Liver (tissue), 8 donors: ENCODE measurements at regions not wholly inside any gene's neighbourhood (a gene's known extent, or its start where the extent isn't known, plus 50 kb on each side); places are given as distances from the start of the nearest gene placed in this dataset.

Experiments
- DNase-seq: peaks from one replicate; pipeline ENCODE4 v3.0.0-alpha.2; 2017; ENCODE audit warnings: low spot score
- H3K27ac ChIP-seq, 2 donors: one replicate each; pipeline ENCODE4 v1.7.0; 2013; ENCODE audit warnings: inconsistent platforms in 2 of 2, low read length in 2 of 2, control low read depth in 1 of 2, low read depth in 1 of 2, mild to moderate bottlenecking in 1 of 2
- H3K27me3 ChIP-seq, 4 donors: one replicate each; pipeline versions ENCODE4 v1.6.1 to v1.7.0; 2013; ENCODE audit warnings: low read length in 3 of 4, inconsistent platforms in 1 of 4, mild to moderate bottlenecking in 1 of 4, moderate library complexity in 1 of 4; ENCODE audit not compliant: control insufficient read depth in 4 of 4, insufficient read depth in 4 of 4
- H3K36me3 ChIP-seq, 4 donors: one replicate each; pipeline versions ENCODE4 v1.6.1 to v1.7.0; 2013; ENCODE audit warnings: low read length in 3 of 4, mild to moderate bottlenecking in 3 of 4, low read depth in 1 of 4, moderate library complexity in 1 of 4; ENCODE audit not compliant: control insufficient read depth in 4 of 4, insufficient read depth in 3 of 4
- H3K4me1 ChIP-seq, 4 donors: one replicate each; pipeline versions ENCODE4 v1.6.1 to v1.7.0; 2013; ENCODE audit warnings: low read length in 3 of 4, mild to moderate bottlenecking in 3 of 4, moderate library complexity in 1 of 4; ENCODE audit not compliant: control insufficient read depth in 4 of 4, insufficient read depth in 4 of 4
- H3K4me3 ChIP-seq, 3 donors: one replicate each; pipeline versions ENCODE4 v1.6.1 to v1.7.0; 2013; ENCODE audit warnings: low read length in 3 of 3, control low read depth in 1 of 3, low read depth in 1 of 3, mild to moderate bottlenecking in 1 of 3
- H3K9ac ChIP-seq, 2 donors: one replicate each; pipeline ENCODE4 v1.7.0; 2013; ENCODE audit warnings: low read length in 2 of 2, mild to moderate bottlenecking in 2 of 2, moderate library complexity in 2 of 2, control low read depth in 1 of 2, low read depth in 1 of 2
- H3K9me3 ChIP-seq, 4 donors: one replicate each; pipeline versions ENCODE4 v1.6.1 to v1.7.0; 2013; ENCODE audit warnings: low read length in 3 of 4; ENCODE audit not compliant: control insufficient read depth in 4 of 4
- CTCF ChIP-seq: fragments of 150-350 bp; IDR thresholded peaks from 2 replicates; pipeline ENCODE4 v1.5.1; 2017; ENCODE audit warnings: improper control_type of control experiment, low read depth, low read length; ENCODE audit not compliant: missing input control
- EGR1 ChIP-seq, 2 donors: IDR thresholded peaks; 2 replicates each; pipeline ENCODE4 v1.6.1; 2016 to 2018; ENCODE audit warnings: antibody characterized with exemption in 2 of 2, low read depth in 2 of 2
- FOXA1 ChIP-seq: IDR thresholded peaks from 2 replicates; pipeline ENCODE4 v1.6.1; 2016; ENCODE audit warnings: antibody characterized with exemption
- FOXA2 ChIP-seq: IDR thresholded peaks from 2 replicates; pipeline ENCODE4 v1.6.1; 2016; ENCODE audit warnings: antibody characterized with exemption
- GABPA ChIP-seq, 2 donors: IDR thresholded peaks in 1 of 2; conservative IDR thresholded peaks in 1 of 2; 2 replicates each; pipeline ENCODE4 v1.6.1; 2016; ENCODE audit warnings: antibody characterized with exemption in 2 of 2, mild to moderate bottlenecking in 1 of 2, moderate library complexity in 1 of 2
- HNF4A ChIP-seq, 2 donors: conservative IDR thresholded peaks; 2 replicates each; pipeline ENCODE4 v1.6.1; 2016; ENCODE audit warnings: antibody characterized with exemption in 2 of 2, mild to moderate bottlenecking in 2 of 2
- HNF4G ChIP-seq: IDR thresholded peaks from 2 replicates; pipeline ENCODE4 v1.6.1; 2016; ENCODE audit warnings: antibody characterized with exemption
- JUND ChIP-seq, 2 donors: IDR thresholded peaks; 2 replicates each; pipeline ENCODE4 v1.6.1; 2016; ENCODE audit warnings: antibody characterized with exemption in 2 of 2
- RAD21 ChIP-seq, 2 donors: IDR thresholded peaks; 2 replicates each; pipeline ENCODE4 v1.6.1; 2016; ENCODE audit warnings: antibody characterized with exemption in 2 of 2, mild to moderate bottlenecking in 2 of 2
- REST ChIP-seq: IDR thresholded peaks from 2 replicates; pipeline ENCODE4 v1.6.1; 2016; ENCODE audit warnings: antibody characterized with exemption, mild to moderate bottlenecking
- RXRA ChIP-seq, 2 donors: IDR thresholded peaks; 2 replicates each; pipeline ENCODE4 v1.6.1; 2017 to 2018; ENCODE audit warnings: antibody characterized with exemption in 2 of 2, mild to moderate bottlenecking in 1 of 2
- SP1 ChIP-seq: IDR thresholded peaks from 2 replicates; pipeline ENCODE4 v1.6.1; 2018; ENCODE audit warnings: antibody characterized with exemption, mild to moderate bottlenecking
- YY1 ChIP-seq: IDR thresholded peaks from 2 replicates; pipeline ENCODE4 v1.6.1; 2016; ENCODE audit warnings: antibody characterized with exemption, mild to moderate bottlenecking
- whole genome bisulfite sequencing: extraction: QIAGEN DNeasy Blood & Tissue Kit; methylation state at CpG from one replicate; pipeline ENCODE4 v1.1.7; 2013; 5-methylcytosine and 5-hydroxymethylcytosine counted together
- TF ChIP-seq, protein P1 (sequence below): IDR thresholded peaks from 2 replicates; pipeline ENCODE4 v1.6.1; 2016; ENCODE audit warnings: antibody characterized with exemption
- TF ChIP-seq, protein P2 (sequence below): IDR thresholded peaks from 2 replicates; pipeline ENCODE4 v1.6.1; 2016; ENCODE audit warnings: antibody characterized with exemption
- TF ChIP-seq, protein P3 (sequence below): IDR thresholded peaks from 2 replicates; pipeline ENCODE4 v1.6.1; 2016; ENCODE audit warnings: antibody characterized with exemption
- donor health status: healthy.
- donor health status: healthy.
- donor health status: healthy.
- donor health status: healthy.
- donor health status: healthy.

GRCh38 chr3:18179521-18179920, 245.6 kb downstream of the SATB1 start:
- TF ChIP-seq, protein P1, sequence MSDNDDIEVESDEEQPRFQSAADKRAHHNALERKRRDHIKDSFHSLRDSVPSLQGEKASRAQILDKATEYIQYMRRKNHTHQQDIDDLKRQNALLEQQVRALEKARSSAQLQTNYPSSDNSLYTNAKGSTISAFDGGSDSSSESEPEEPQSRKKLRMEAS: no peak
- no peak for TF ChIP-seq HNF4G
- no peak for TF ChIP-seq YY1
- TF ChIP-seq SP1: no peak
- no peak for TF ChIP-seq GABPA (IDR thresholded peaks at IDR 0.05 in 1 of 2, conservative IDR thresholded peaks at IDR 0.05 in 1 of 2)
- no peak for TF ChIP-seq JUND (IDR thresholded peaks at IDR 0.05)
- TF ChIP-seq CTCF: no peak
- TF ChIP-seq, protein P2, sequence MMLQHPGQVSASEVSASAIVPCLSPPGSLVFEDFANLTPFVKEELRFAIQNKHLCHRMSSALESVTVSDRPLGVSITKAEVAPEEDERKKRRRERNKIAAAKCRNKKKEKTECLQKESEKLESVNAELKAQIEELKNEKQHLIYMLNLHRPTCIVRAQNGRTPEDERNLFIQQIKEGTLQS: no peak
- TF ChIP-seq FOXA1: no peak
- TF ChIP-seq RAD21 (IDR thresholded peaks at IDR 0.05): no peak
- TF ChIP-seq HNF4A (conservative IDR thresholded peaks at IDR 0.05): no peak
- no peak for TF ChIP-seq FOXA2
- no peak for TF ChIP-seq EGR1 (IDR thresholded peaks at IDR 0.05; ENCODE audit: low read depth in 2 of 2)
- no peak for TF ChIP-seq RXRA (IDR thresholded peaks at IDR 0.05)
- TF ChIP-seq, protein P3, sequence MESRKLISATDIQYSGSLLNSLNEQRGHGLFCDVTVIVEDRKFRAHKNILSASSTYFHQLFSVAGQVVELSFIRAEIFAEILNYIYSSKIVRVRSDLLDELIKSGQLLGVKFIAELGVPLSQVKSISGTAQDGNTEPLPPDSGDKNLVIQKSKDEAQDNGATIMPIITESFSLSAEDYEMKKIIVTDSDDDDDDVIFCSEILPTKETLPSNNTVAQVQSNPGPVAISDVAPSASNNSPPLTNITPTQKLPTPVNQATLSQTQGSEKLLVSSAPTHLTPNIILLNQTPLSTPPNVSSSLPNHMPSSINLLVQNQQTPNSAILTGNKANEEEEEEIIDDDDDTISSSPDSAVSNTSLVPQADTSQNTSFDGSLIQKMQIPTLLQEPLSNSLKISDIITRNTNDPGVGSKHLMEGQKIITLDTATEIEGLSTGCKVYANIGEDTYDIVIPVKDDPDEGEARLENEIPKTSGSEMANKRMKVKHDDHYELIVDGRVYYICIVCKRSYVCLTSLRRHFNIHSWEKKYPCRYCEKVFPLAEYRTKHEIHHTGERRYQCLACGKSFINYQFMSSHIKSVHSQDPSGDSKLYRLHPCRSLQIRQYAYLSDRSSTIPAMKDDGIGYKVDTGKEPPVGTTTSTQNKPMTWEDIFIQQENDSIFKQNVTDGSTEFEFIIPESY: no peak
- no peak for TF ChIP-seq REST
- Histone ChIP-seq H3K27ac (no peak overlapping the region), H3K36me3 (no peaks in the 10 kb centered on the region), H3K9me3 (no peaks in the 10 kb centered on the region), H3K27me3 (no peaks in the 10 kb centered on the region), H3K9ac (no peak overlapping the region), H3K4me1 (no peaks in the 10 kb centered on the region), H3K4me3 (no peak overlapping the region)
- 56% methylated on average over 3 of the region's 3 CpGs for WGBS
- no peak for DNase-seq

DNA sequence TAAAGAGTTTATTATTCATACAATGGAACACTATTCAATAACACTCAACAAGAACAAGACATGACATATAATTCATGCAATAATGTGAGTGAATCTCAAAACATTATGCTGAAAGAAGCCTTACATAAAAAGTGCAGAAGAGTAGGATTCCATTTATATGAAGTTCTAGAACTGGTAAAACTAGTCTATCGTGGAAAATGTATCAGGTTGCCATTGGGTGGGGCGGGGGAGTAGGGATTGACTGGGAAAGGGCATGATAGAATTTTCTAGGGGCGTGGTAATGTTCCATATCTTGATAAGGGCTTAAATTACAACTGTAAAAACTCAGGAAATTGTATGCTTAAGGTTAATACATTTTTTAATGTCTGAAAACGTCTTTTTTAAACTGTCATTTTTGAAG, 247.9 kb downstream of the SATB1 start:
- Histone ChIP-seq H3K27me3 (no peaks in the 10 kb centered on the region), H3K4me3 (no peak overlapping the region), H3K4me1 (no peaks in the 10 kb centered on the region), H3K27ac (no peak overlapping the region), H3K36me3 (no peaks in the 10 kb centered on the region), H3K9ac (no peak overlapping the region), H3K9me3 (no peaks in the 10 kb centered on the region)
- DNase-seq: no peak
- 57% methylated on average over 4 of the region's 4 CpGs for WGBS
- TF ChIP-seq REST (no peak), GABPA (IDR thresholded peaks at IDR 0.05 in 1 of 2, conservative IDR thresholded peaks at IDR 0.05 in 1 of 2) (no peak), RXRA (IDR thresholded peaks at IDR 0.05) (no peak), SP1 (no peak), FOXA2 (no peak), JUND (IDR thresholded peaks at IDR 0.05) (no peak), YY1 (no peak), EGR1 (IDR thresholded peaks at IDR 0.05; ENCODE audit: low read depth in 2 of 2) (no peak)
- TF ChIP-seq, protein P3: no peak
